Muscle of back (tissue), 3 donors: ENCODE measurements at regions not wholly inside any gene's neighbourhood (a gene's known extent, or its start where the extent isn't known, plus 50 kb on each side); places are given as distances from the start of the nearest gene placed in this dataset.
"Not testable (repeated sequence)": the region's sequence is repeated elsewhere in the genome, so short reads cannot be mapped to it uniquely, and the experiment has no call there.

Experiments
- DNase-seq, 3 donors: peaks; one replicate each; pipeline versions ENCODE4 v3.0.0 to v3.0.0-alpha.2; 2013

- DNase-seq, result no peak
Measured at GRCh38 chr20:54941666-54942065, 466.3 kb downstream of the DOK5 start.

- no peak for DNase-seq
Measured at GRCh38 chr20:54940522-54940921, 465.1 kb downstream of the DOK5 start.

DNA sequence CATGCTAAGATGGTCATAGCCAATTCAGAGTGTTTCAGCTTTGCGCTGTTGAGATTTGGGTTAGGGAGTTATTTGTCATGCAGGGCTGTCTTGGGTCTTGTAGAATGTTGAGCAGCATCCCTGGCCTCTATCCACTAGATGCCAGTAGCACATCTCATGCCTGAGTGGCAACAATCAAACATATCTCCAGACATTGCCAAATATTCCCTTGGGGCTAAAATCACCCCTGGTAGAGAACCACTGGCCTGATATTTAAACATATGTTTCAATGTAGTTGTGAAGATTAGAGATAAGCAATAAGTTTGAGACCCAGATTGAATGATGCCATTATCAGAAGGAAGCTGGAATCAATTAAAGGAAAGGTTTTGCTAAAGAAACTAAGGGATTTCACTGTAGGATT lies 463.3 kb downstream of the DOK5 start:
- no peak for DNase-seq

DNA sequence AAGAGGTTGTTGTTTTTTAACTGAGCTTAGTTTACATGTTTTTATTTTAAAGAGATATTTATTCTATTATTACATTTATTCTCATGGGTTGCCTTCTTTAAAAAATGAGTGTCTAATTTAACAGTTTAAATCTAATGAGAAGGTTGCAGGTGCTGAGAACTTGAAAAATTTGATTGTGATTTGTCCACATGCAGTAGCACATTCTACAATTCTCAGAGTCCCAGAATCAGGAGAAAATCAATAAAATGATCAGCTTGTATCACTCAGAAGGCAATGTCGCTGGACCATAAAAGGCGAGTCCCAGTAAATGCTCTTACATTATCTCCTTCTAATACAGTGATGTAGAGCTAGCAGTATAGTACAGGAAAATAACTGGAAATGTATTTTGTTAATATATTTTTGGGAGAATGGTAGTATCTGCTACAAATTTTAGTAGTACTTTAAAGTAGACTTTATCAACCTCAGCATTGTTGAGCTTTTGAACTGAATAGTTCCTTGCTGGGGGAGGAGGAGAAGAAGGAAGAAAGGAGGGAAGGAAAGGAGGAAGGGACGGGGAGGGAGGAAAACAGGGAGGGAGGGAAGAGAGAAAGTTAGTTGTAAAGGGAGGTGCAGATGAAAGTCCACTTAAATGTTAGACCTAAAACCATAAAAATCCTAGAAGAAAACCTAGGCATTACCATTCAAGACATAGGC lies 458.0 kb downstream of the DOK5 start:
- DNase-seq, result no peak

- DNase-seq, result no peak
Measured at GRCh38 chr20:54929191-54929590, 453.8 kb downstream of the DOK5 start.

GRCh38 chr20:54928564-54928963 lies 453.2 kb downstream of the DOK5 start:
- no peak for DNase-seq

GRCh38 chr20:54922636-54923035 lies 447.2 kb downstream of the DOK5 start:
- no peak for DNase-seq

DNA sequence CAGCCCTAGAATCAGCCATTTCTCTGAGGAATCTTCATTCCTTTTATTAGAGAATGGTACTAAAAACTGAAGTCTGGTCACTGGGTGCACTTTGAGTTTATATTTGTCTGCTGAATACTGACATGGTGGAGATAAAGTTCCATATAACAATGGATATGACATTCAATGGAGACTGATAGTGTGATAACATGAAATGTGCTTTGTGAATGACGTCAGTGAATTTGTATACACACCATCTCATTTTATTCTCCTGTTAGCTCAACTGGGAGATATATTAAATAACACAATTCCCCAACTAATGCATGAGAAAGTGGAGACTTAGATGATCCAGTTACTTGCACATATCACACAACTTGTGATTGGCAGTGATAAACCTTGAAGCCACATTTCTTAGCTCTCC lies 446.7 kb downstream of the DOK5 start:
- no peak for DNase-seq

DNA sequence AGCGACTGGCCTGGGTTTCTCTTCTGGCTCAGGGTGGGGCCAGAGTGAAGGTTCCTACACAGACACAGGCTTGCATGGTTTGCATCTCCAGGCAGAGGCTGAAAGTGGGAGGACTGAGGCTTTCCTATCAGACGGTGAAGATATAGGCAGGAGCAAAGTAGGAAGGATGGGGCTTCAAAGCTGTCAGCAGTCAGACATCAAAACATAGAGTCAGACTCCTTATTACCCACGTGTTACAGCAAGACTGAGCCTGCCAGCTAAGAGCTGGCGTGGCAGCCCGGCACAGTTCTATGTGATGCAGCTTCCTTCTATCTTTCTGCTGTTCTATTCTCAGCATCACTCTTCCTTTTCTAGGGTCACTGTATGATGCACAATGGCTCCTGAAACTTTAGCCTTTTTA lies 445.1 kb downstream of the DOK5 start:
- no peak for DNase-seq

DNA sequence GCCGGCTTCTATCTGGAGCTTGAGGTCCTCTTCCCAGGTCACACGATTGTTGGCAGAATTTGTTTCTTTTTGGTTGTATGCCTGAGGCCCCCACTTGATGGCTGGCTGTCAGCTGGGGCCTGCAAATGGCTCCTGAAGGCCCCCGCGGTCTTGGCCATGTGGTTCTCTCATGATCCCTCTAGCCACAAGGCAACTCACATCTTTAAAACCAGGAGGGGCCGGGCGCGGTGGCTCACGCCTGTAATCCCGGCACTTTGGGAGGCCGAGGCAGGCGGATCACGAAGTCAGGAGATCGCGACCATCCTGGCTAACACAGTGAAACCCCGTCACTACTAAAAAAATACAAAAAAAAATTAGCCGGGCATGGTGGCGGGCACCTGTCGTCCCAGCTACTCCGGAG lies 443.6 kb downstream of the DOK5 start:
- not testable (repeated sequence) for DNase-seq

GRCh38 chr20:54914995-54915394 lies 439.6 kb downstream of the DOK5 start:
- no peak for DNase-seq

- DNase-seq, result no peak
Measured at GRCh38 chr20:54909702-54910101, 434.3 kb downstream of the DOK5 start.

GRCh38 chr20:54906134-54906533 lies 430.7 kb downstream of the DOK5 start:
- not testable (repeated sequence) for DNase-seq

DNA sequence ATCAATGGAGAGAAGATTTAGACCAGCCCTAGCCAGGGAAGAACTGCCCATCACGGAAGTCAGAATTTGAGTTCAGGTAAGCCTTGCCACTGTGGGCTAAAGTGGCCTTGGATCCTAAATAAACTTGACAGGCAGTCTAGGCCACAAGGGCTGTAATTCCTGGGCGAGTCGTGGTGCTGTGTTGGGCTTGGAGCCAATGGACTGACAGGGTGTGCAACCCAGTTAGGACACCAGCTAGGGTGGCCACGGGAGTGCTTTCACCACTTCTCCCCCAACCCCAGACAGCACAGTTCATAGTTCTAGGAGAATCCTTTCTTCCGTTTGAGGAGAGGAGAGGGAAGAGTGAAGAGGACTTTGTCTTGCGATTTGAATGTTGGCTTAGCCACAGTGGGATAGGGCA lies 422.4 kb downstream of the DOK5 start:
- DNase-seq, result no peak

DNA sequence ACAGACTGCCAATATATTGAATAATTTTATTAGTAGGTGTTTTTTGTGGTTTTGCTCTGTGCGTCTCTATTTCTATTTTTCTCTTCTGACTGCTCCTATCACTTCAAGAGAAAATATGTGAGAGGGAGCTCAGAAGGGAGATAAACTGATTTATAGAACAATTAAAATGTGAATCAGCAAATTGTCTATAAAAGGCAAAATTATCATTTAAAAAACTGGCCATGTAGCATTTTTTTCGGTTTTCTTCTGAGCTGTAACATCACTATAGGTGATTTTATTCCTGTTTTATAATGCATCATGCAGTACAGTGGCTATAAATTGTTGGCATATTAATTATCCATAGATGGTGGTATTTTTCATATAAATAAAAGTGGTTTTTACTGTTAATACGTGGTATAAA lies 416.5 kb downstream of the DOK5 start:
- no peak for DNase-seq

DNA sequence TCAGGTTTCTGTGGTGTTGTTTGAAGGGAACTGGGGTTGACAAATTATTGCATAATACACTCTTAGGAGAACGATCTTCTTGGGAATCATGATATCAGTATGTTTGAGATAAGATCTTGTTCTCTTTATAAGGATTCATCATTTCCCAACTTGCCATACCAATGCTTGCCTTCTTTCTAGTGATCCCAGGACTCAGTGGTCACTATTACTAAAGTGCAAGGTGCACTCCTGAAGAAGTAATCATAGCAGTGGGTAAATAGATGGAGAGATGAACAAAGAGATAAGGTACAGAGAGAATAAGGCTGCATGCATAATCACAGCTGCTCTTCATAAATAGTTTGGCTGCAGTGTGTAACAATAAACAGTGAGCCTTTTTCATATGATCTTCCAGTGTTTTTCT lies 404.0 kb downstream of the DOK5 start:
- DNase-seq, result no peak

DNA sequence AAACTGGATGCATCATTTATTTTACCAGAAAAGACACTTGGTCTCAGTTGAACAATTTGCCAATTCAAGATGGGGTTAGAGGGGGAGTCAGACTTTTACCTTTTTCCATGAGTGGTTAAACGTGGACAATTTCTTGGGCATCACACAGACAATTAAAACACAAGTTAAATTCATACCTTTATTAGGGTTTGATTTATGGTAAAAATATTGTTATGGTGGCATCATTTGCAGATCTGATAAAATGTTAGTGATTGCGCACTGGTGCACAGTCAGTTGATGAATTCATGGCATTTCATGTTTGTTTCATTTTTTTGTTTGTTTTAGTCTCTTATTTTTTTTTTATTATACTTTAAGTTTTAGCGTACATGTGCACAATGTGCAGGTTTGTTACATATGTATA lies 399.9 kb downstream of the DOK5 start:
- no peak for DNase-seq

- no peak for DNase-seq
Measured at GRCh38 chr20:54874718-54875117, 399.3 kb downstream of the DOK5 start.

- DNase-seq, result no peak
Measured at GRCh38 chr20:54872440-54872839, 397.0 kb downstream of the DOK5 start.

GRCh38 chr20:54869765-54870164 lies 394.4 kb downstream of the DOK5 start:
- DNase-seq, result no peak

DNA sequence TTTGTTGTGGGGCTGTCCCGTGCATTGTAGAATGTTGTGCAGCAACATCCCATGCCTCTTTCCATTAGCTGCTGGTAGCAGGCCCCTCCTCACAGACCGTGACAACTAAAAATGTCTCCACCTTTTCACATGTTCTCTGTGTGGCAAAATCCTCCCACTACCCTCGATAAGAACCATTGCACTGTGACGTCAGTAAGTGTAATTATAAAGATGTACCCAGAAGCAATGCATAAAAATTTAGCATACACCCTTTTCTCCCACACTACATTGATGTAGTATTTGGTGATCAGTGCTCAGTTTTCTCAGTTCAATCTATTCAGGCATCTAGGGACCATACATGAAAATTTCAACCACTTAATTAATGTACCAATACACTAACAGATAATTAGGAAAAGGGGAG lies 389.9 kb downstream of the DOK5 start:
- no peak for DNase-seq

GRCh38 chr20:54860716-54861115 lies 385.3 kb downstream of the DOK5 start:
- no peak for DNase-seq

GRCh38 chr20:54856202-54856601 lies 380.8 kb downstream of the DOK5 start:
- DNase-seq, result no peak

- DNase-seq, result no peak
Measured at GRCh38 chr20:54849741-54850140, 374.3 kb downstream of the DOK5 start.
